ENCODE measurements at regions not wholly inside any gene's neighbourhood (a gene's known extent, or its start where the extent isn't known, plus 50 kb on each side); places are given as distances from the start of the nearest gene placed in this dataset.
A peak's percentile ranks its signal among the peaks of the same experiment; 100 is the strongest.
"Not testable (repeated sequence)": the region's sequence is repeated elsewhere in the genome, so short reads cannot be mapped to it uniquely, and the experiment has no call there.

DNA sequence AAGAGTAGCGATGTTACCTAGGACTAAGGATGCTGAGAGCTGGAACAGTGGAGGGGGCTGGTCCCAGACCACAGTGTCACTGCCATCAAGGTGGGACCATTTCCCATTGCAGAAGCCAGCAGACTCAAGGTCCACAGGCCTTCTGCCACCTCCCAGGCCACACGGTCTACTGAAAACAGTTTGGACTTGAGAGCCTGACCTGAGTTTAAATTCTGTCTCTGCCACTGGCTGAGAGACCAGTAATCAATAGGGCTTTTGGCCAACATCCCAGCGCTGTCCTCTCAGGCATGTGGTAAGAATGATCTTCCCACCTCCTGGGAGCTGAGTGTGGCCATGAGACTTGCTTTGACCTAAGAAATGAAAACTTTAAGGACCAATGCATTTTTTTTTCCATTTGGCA, 331.4 kb upstream of the CDH5 start:
- no peaks in the 10 kb centered on the region for H3K36me3 Mint-ChIP-seq
- no peak for DNase-seq (ENCODE audit: low spot score in 2 of 2)
- no peak overlapping the region for H3K27ac Mint-ChIP-seq
- no peaks in the 10 kb centered on the region for H3K9me3 Mint-ChIP-seq
- ATAC-seq: no peak

DNA sequence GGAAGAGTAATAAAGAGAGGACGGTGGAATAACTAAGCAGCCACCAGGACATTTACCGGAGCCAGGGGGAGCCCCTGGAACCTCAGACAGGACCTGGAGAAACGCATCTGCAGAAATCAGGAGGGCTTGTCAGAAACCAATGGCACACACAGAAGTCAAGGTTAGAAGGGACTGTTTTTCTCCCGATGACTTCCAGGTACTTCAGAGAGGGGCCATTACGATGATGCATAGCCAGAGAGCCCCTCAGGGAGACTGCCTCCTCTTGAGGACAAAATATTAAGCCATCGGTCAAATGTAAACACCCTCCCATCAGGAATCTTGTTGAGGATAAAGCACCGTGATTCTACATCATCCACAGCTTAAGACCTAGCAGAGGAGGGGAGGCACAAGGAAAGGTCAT, 333.6 kb upstream of the CDH5 start:
- Mint-ChIP-seq H3K27ac (no peak overlapping the region), H3K36me3 (no peaks in the 10 kb centered on the region), H3K9me3 (peaks cover 0 to 4% of the 10 kb centered on the region in 2 donors)
- DNase-seq (ENCODE audit: low spot score in 2 of 2): no peak
- ATAC-seq: no peak

GRCh38 chr16:66030036-66030435, 336.5 kb upstream of the CDH5 start:
- Mint-ChIP-seq H3K36me3 (no peaks in the 10 kb centered on the region), H3K9me3 (peaks cover 4 to 5% of the 10 kb centered on the region in 2 donors), H3K27ac (peak overlapping the region in 1 of 2 donors; percentile 81)
- ATAC-seq (no peak), DNase-seq (ENCODE audit: low spot score in 2 of 2) (no peak)

DNA sequence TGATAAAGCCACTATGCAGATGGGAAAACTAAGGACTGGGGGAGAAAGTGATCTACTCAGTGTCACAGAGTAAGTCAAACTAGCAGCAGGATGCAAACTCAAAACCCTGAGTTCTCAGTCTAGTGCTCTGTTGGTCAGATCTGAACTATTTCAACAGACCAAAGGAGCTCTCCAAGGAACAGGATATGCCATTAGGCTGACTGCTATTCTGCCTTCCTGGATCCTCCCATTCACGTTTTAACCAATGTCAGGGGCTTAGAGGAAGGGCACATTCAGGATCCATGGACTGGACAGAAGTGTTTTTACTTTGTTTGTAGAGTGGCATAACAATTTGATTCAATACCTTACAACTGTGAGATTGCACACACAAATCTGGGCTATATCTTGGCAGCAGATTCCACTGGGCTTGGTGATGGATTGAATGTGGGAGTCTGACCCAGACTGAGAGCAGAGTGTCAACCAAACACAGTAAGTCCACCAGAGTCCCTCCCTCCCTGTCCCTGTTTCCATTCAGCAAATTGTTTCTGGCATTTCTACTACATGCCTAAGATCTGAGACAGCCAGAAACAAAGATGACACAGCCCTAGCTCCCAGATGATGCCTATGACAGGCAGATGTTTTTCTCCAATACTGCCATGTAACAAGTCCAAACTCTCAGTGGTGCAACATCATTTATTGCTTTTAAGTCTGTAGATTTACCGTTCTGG, 337.8 kb upstream of the CDH5 start:
- Mint-ChIP-seq H3K36me3 (no peaks in the 10 kb centered on the region), H3K27ac (no peak overlapping the region), H3K9me3 (peaks cover 8 to 12% of the 10 kb centered on the region in 2 donors)
- ATAC-seq (no peak), DNase-seq (ENCODE audit: low spot score in 2 of 2) (no peak)

DNA sequence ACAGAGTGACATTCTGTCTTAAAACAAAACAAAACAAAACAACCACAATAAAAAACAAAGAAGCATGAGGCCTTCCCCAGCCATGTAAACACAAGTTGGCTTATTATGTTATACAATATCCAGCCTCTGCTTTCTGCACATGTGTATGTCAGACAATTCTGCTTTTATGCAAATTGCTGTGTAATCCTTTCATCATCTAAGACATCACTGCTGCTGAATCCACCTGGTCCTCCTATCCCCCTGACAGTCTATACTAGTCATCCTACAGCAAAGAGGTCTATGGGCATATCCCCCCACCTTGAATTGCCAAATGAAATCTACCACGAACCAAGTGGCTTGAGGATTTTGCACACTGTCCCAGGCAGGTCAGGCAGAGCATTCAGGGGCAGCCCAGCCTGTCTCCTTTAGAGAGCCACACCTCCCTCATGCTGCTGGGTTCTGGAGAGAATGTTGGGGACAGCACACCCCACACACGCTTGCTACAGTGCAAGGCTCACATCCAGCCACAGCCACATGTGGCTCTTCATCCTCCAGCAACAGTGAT, 339.6 kb upstream of the CDH5 start:
- Mint-ChIP-seq H3K9me3 (peaks cover 15 to 20% of the 10 kb centered on the region in 2 donors), H3K27ac (no peak overlapping the region), H3K36me3 (no peaks in the 10 kb centered on the region)
- DNase-seq (ENCODE audit: low spot score in 2 of 2) (no peak), ATAC-seq (no peak)

DNA sequence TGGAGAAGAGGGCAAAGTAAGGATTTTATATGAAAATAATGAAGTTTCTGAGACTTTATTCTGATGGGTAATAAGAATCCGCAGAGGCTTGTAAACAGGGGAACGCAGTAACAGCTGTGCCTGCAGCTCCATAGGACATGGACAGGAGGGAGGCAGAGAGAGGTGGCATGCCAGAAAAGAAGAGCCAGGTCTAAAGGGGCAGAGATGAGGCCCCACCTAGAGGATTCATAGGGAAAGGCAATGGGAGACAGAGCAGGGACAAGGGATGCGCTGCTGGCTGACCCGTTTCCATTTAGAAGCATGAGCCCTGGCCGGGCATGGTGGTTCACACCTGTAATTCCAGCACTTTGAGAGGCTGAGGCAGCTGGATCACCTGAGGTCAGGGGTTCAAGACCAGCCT, 340.3 kb upstream of the CDH5 start:
- H3K27ac Mint-ChIP-seq: no peak overlapping the region
- peaks cover 15 to 24% of the 10 kb centered on the region in 2 donors for H3K9me3 Mint-ChIP-seq
- DNase-seq (ENCODE audit: low spot score in 2 of 2) (no peak), ATAC-seq (no peak)
- no peaks in the 10 kb centered on the region for H3K36me3 Mint-ChIP-seq

DNA sequence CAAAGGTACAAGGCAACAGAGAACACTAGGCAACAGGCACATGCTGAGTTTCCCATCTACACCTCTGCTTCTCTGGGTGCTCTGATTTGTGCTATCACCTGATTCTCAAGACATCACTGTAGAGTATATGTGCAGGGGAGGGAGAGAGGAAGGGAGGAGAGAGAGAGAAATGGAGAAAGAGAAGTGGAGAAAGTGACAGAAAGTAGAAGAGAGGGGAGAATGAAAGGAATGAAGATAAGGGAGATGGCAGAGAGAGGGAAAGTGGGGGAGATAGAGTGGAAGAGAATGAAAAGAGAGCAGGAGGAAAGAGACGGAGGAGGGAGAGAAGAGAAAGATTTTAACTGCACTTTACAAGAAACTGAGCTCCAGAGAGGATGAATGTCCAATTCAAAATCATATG, 340.7 kb upstream of the CDH5 start:
- Mint-ChIP-seq H3K9me3 (peaks cover 15 to 24% of the 10 kb centered on the region in 2 donors), H3K36me3 (no peaks in the 10 kb centered on the region), H3K27ac (no peak overlapping the region)
- ATAC-seq (no peak), DNase-seq (ENCODE audit: low spot score in 2 of 2) (no peak)

DNA sequence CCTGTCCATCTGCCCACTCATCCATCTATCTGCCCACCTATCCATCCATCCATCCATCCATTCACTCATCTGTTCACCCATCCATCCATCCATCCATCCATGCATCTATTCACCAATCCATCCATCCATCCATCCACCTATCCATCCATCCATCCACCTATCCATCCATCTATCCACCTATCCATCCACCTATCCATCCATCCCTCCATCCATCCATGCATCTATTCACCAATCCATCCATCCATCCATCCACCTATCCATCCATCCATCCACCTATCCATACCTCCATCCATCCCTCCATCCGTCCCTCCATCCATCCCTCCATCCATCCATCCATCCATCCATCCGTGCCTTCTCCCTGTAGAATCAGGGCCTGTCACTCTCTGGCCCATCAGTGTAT, 341.9 kb upstream of the CDH5 start:
- not testable (repeated sequence) for DNase-seq (ENCODE audit: low spot score in 2 of 2); H3K27ac Mint-ChIP-seq; H3K36me3 Mint-ChIP-seq; ATAC-seq
- H3K9me3 Mint-ChIP-seq: peaks cover 15 to 28% of the 10 kb centered on the region in 2 donors

DNA sequence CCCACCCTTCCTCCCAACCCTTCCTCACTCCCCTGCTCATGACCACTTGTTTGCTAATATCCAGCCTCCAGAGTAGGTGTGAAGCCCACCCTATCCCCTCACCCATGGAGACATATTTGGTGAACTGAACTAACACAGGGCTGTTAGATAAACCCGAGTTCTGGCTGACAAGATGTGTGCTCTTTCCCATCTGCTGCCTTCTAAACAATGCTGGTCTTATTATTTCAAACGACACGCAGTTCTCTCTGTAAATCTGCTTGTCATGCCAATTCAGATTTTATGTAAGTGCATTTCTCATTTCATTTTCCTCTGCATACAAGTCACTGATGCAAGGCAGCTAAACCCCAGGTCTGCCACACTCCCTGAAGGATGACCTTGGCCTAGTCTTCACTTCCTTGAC, 343.0 kb upstream of the CDH5 start:
- DNase-seq (ENCODE audit: low spot score in 2 of 2): no peak
- Mint-ChIP-seq H3K27ac (no peak overlapping the region), H3K9me3 (peaks cover 15 to 29% of the 10 kb centered on the region in 2 donors), H3K36me3 (no peaks in the 10 kb centered on the region)
- ATAC-seq: no peak

DNA sequence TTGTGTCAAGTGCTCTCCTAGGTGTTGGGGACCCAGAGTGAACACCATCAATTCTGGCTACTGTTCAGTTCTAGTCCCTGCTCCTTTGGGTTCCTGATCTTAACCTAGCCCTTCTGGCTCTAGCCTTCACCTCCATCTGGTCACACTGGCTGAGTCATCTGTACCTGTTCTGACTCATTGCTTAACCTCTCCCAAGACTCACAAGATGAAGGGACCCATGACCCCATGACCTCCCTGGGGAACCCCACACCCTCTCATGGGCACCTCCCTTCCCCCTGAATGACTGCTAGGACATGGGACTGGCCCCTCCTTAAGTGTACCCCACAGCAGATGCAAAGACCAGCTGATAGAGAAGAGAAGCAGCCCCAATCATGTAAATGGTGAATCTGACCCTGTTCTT, 345.8 kb upstream of the CDH5 start:
- DNase-seq (ENCODE audit: low spot score in 2 of 2) (no peak), ATAC-seq (peak; percentile 50 to 59)
- H3K36me3 Mint-ChIP-seq: no peaks in the 10 kb centered on the region
- H3K9me3 Mint-ChIP-seq: peaks cover 10 to 29% of the 10 kb centered on the region in 2 donors
- H3K27ac Mint-ChIP-seq: no peak overlapping the region

- Mint-ChIP-seq H3K36me3 (no peaks in the 10 kb centered on the region), H3K9me3 (peaks cover 10 to 29% of the 10 kb centered on the region in 2 donors), H3K27ac (no peak overlapping the region)
- DNase-seq (ENCODE audit: low spot score in 2 of 2) (no peak), ATAC-seq (no peak)
Observed at GRCh38 chr16:66020046-66020445, 346.4 kb upstream of the CDH5 start.

DNA sequence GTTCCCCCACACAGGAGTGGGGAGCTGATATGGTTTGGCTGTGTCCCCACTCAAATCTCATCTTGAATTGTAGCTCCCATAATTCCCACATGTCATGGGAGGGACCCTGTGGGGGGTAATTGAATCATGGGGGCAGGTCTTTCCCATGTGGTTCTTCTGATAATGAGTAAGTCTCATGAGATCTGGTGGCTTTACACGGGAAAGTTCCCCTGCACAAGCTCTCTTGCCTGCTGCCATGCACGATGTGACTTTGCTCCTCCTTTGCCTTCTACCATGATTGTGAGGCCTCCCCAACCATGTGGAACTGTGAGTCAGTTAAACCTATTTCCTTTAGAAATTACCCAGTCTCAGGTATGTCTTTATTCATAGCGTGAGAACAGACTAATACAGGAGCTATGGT, 347.0 kb upstream of the CDH5 start:
- ATAC-seq: not testable (repeated sequence)
- H3K9me3 Mint-ChIP-seq: peaks cover 5 to 29% of the 10 kb centered on the region in 2 donors

GRCh38 chr16:66014221-66014620, 352.3 kb upstream of the CDH5 start:
- no peaks in the 10 kb centered on the region for H3K36me3 Mint-ChIP-seq
- DNase-seq (ENCODE audit: low spot score in 2 of 2): no peak
- H3K27ac Mint-ChIP-seq: no peak overlapping the region
- H3K9me3 Mint-ChIP-seq: peaks cover 0 to 4% of the 10 kb centered on the region in 2 donors
- no peak for ATAC-seq

More for the DNA sequence above, 347.0 kb upstream of the CDH5 start:
- not testable (repeated sequence) for H3K27ac Mint-ChIP-seq; H3K36me3 Mint-ChIP-seq; DNase-seq (ENCODE audit: low spot score in 2 of 2)

GRCh38 chr16:66013486-66013885, 353.0 kb upstream of the CDH5 start:
- Mint-ChIP-seq H3K36me3 (no peaks in the 10 kb centered on the region), H3K9me3 (peaks cover 0 to 4% of the 10 kb centered on the region in 2 donors), H3K27ac (no peak overlapping the region)
- DNase-seq (ENCODE audit: low spot score in 2 of 2) (no peak), ATAC-seq (no peak)

GRCh38 chr16:66008136-66008535, 358.4 kb upstream of the CDH5 start:
- Mint-ChIP-seq H3K27ac (no peak overlapping the region), H3K9me3 (peaks cover 0 to 7% of the 10 kb centered on the region in 2 donors), H3K36me3 (no peaks in the 10 kb centered on the region)
- no peak for DNase-seq (ENCODE audit: low spot score in 2 of 2)
- ATAC-seq: no peak

GRCh38 chr16:66007717-66008116, 358.8 kb upstream of the CDH5 start:
- no peak for DNase-seq (ENCODE audit: low spot score in 2 of 2)
- no peak overlapping the region for H3K27ac Mint-ChIP-seq
- ATAC-seq: no peak
- H3K36me3 Mint-ChIP-seq: no peaks in the 10 kb centered on the region
- H3K9me3 Mint-ChIP-seq: peaks cover 0 to 7% of the 10 kb centered on the region in 2 donors

GRCh38 chr16:66006485-66006884, 360.0 kb upstream of the CDH5 start:
- H3K9me3 Mint-ChIP-seq: peaks cover 0 to 7% of the 10 kb centered on the region in 2 donors
- DNase-seq (ENCODE audit: low spot score in 2 of 2) (no peak), ATAC-seq (no peak)
- H3K36me3 Mint-ChIP-seq: no peaks in the 10 kb centered on the region
- no peak overlapping the region for H3K27ac Mint-ChIP-seq

GRCh38 chr16:66004699-66005098, 361.8 kb upstream of the CDH5 start:
- DNase-seq (ENCODE audit: low spot score in 2 of 2) (no peak), ATAC-seq (no peak)
- peaks cover 0 to 7% of the 10 kb centered on the region in 2 donors for H3K9me3 Mint-ChIP-seq
- no peak overlapping the region for H3K27ac Mint-ChIP-seq
- no peaks in the 10 kb centered on the region for H3K36me3 Mint-ChIP-seq
